Osteocyte (in vitro differentiated cells): ENCODE measurements at regions not wholly inside any gene's neighbourhood (a gene's known extent, or its start where the extent isn't known, plus 50 kb on each side); places are given as distances from the start of the nearest gene placed in this dataset.
A peak's percentile ranks its signal among the peaks of the same experiment; 100 is the strongest.

Experiments used
- DNase-seq: peaks from one replicate; pipeline ENCODE4 v3.0.0; 2021; ENCODE audit warnings: mixed read lengths; ENCODE audit not compliant: unreplicated experiment; ENCODE audit errors: extremely low spot score
- H3K27ac Mint-ChIP-seq: one replicate; pipeline ENCODE4 v1.8.0; 2021; ENCODE audit warnings: mild to moderate bottlenecking, mixed read lengths; ENCODE audit not compliant: unreplicated experiment
- H3K27me3 Mint-ChIP-seq: one replicate; pipeline ENCODE4 v1.8.0; 2021; ENCODE audit warnings: mixed read lengths; ENCODE audit not compliant: unreplicated experiment
- H3K36me3 Mint-ChIP-seq: one replicate; pipeline ENCODE4 v1.8.0; 2021; ENCODE audit warnings: mixed read lengths; ENCODE audit not compliant: unreplicated experiment
- H3K4me1 Mint-ChIP-seq: one replicate; pipeline ENCODE4 v1.8.0; 2021; ENCODE audit warnings: mixed read lengths; ENCODE audit not compliant: unreplicated experiment
- H3K4me3 Mint-ChIP-seq: one replicate; pipeline ENCODE4 v1.8.0; 2021; ENCODE audit warnings: mild to moderate bottlenecking, moderate library complexity, mixed read lengths; ENCODE audit not compliant: unreplicated experiment
- H3K9me3 Mint-ChIP-seq: one replicate; pipeline ENCODE4 v1.8.0; 2021; ENCODE audit warnings: mixed read lengths; ENCODE audit not compliant: unreplicated experiment
- CTCF ChIP-seq: fragments of 200-600 bp; sonication (generic); IDR thresholded peaks from 2 replicates; pipeline ENCODE4 v1.5.0; 2021; ENCODE audit warnings: antibody characterized with exemption, mild to moderate bottlenecking, moderate library complexity

GRCh38 chr3:117393119-117393518, 683.5 kb downstream of the TUSC7 start:
- DNase-seq: no peak
- Mint-ChIP-seq H3K27ac (no peak overlapping the region), H3K9me3 (no peaks in the 10 kb centered on the region), H3K4me3 (no peak overlapping the region), H3K36me3 (no peaks in the 10 kb centered on the region), H3K27me3 (peaks cover 21% of the 10 kb centered on the region), H3K4me1 (peaks cover 2% of the 10 kb centered on the region)
- TF ChIP-seq CTCF: no peak

GRCh38 chr3:117398141-117398899, 688.7 kb downstream of the TUSC7 start:
- Mint-ChIP-seq H3K27me3 (peaks cover 16% of the 10 kb centered on the region), H3K4me1 (peaks cover 12% of the 10 kb centered on the region), H3K27ac (no peak overlapping the region), H3K4me3 (no peak overlapping the region), H3K9me3 (no peaks in the 10 kb centered on the region), H3K36me3 (no peaks in the 10 kb centered on the region)
- TF ChIP-seq CTCF: no peak
- no peak for DNase-seq

GRCh38 chr3:117399311-117400078, 689.9 kb downstream of the TUSC7 start:
- peak overlapping the region; percentile 53 for H3K4me3 Mint-ChIP-seq
- no peaks in the 10 kb centered on the region for H3K36me3 Mint-ChIP-seq
- H3K9me3 Mint-ChIP-seq: no peaks in the 10 kb centered on the region
- peaks cover 10% of the 10 kb centered on the region for H3K4me1 Mint-ChIP-seq
- peak overlapping the region; percentile 45 for H3K27ac Mint-ChIP-seq
- no peak for DNase-seq
- H3K27me3 Mint-ChIP-seq: peaks cover 12% of the 10 kb centered on the region
- no peak for TF ChIP-seq CTCF

GRCh38 chr3:117400303-117400702, 690.7 kb downstream of the TUSC7 start:
- peaks cover 9% of the 10 kb centered on the region for H3K27me3 Mint-ChIP-seq
- H3K27ac Mint-ChIP-seq: no peak overlapping the region
- no peaks in the 10 kb centered on the region for H3K36me3 Mint-ChIP-seq
- peaks cover 10% of the 10 kb centered on the region for H3K4me1 Mint-ChIP-seq
- no peak overlapping the region for H3K4me3 Mint-ChIP-seq
- H3K9me3 Mint-ChIP-seq: no peaks in the 10 kb centered on the region
- TF ChIP-seq CTCF: no peak
- no peak for DNase-seq

GRCh38 chr3:117404141-117404540, 694.6 kb downstream of the TUSC7 start:
- H3K36me3 Mint-ChIP-seq: no peaks in the 10 kb centered on the region
- H3K27ac Mint-ChIP-seq: no peak overlapping the region
- H3K4me3 Mint-ChIP-seq: no peak overlapping the region
- peaks cover 4% of the 10 kb centered on the region for H3K27me3 Mint-ChIP-seq
- peaks cover 18% of the 10 kb centered on the region for H3K4me1 Mint-ChIP-seq
- H3K9me3 Mint-ChIP-seq: no peaks in the 10 kb centered on the region
- no peak for DNase-seq
- TF ChIP-seq CTCF: no peak
